B cell (primary cell): ENCODE measurements at regions not wholly inside any gene's neighbourhood (a gene's known extent, or its start where the extent isn't known, plus 50 kb on each side); places are given as distances from the start of the nearest gene placed in this dataset.
"Not testable (repeated sequence)": the region's sequence is repeated elsewhere in the genome, so short reads cannot be mapped to it uniquely, and the experiment has no call there.

Experiments used
- ATAC-seq: fragments of 200-7000 bp; cut with Tn5 transposase; one replicate; pipeline ENCODE4 v1.10.0; 2021; ENCODE audit warnings: low read depth, mild to moderate bottlenecking, moderate number of reproducible peaks, moderate library complexity
- CTCF ChIA-PET: fragments of 350-600 bp; sonication (Branson Sonifier 250); formaldehyde crosslinking; loops from one replicate; lab custom pipeline; 2021; ENCODE audit warnings: antibody characterized with exemption, inconsistent platforms; lab: Charles Lee
- POLR2A ChIA-PET: fragments of 350-600 bp; sonication (Branson Sonifier 250); formaldehyde crosslinking; loops from one replicate; lab custom pipeline; 2021; ENCODE audit warnings: antibody characterized with exemption; lab: Charles Lee
- DNase-seq: peaks from one replicate; pipeline ENCODE4 v3.0.0; 2013
- H2AFZ ChIP-seq: 2 replicates; pipeline ENCODE4 v1.6.1; 2012; ENCODE audit warnings: mild to moderate bottlenecking, low read depth, low read length; ENCODE audit not compliant: insufficient read depth, poor library complexity, severe bottlenecking
- H3K27ac ChIP-seq, 2 donors: 1 replicate in 1 of 2; 2 replicates in 1 of 2; pipeline ENCODE4 v1.5.1; 2012 to 2013; ENCODE audit warnings: low read length in 2 of 2, mild to moderate bottlenecking in 2 of 2, moderate library complexity in 1 of 2
- H3K27me3 ChIP-seq, 4 experiments: fragments of 200-600 bp in 1 of 4; sonication (generic) in 1 of 4; replicated peaks in 1 of 4; 1 replicate in 2 of 4; 2 replicates in 2 of 4; pipeline versions ENCODE4 v1.6.1 to v1.7.0; 2013 to 2016; ENCODE audit warnings: low read length in 3 of 4, mild to moderate bottlenecking in 2 of 4, mixed read lengths in 1 of 4, moderate library complexity in 1 of 4; ENCODE audit not compliant: insufficient read depth in 4 of 4, control insufficient read depth in 3 of 4; ENCODE audit errors: control extremely low read depth in 1 of 4
- H3K36me3 ChIP-seq, 2 experiments: replicated peaks in 1 of 2; 1 replicate in 1 of 2; 2 replicates in 1 of 2; pipeline versions ENCODE4 v1.6.1 to v1.7.1; 2013; ENCODE audit warnings: low read length in 1 of 2; ENCODE audit not compliant: insufficient read depth in 2 of 2, control insufficient read depth in 1 of 2; ENCODE audit errors: control extremely low read depth in 1 of 2, extremely low read depth in 1 of 2
- H3K4me1 ChIP-seq, 2 donors: fragments of 200-600 bp in 1 of 2; sonication (generic) in 1 of 2; 1 replicate in 1 of 2; 2 replicates in 1 of 2; pipeline versions ENCODE4 v1.5.1 to v1.6.1; 2013 to 2017; ENCODE audit warnings: low read length in 2 of 2; ENCODE audit not compliant: control insufficient read depth in 2 of 2, insufficient read depth in 2 of 2
- H3K4me2 ChIP-seq: replicated peaks from 2 replicates; pipeline ENCODE3; 2012; ENCODE audit warnings: mild to moderate bottlenecking, low read depth, low read length; ENCODE audit not compliant: poor library complexity, severe bottlenecking
- H3K4me3 ChIP-seq, 5 experiments: fragments of 200-600 bp in 1 of 5; sonication (generic) in 1 of 5; 1 replicate in 3 of 5; 2 replicates in 2 of 5; pipeline versions ENCODE4 v1.5.1 to v1.7.0; 2011 to 2016; ENCODE audit warnings: low read length in 4 of 5, mild to moderate bottlenecking in 4 of 5, low read depth in 2 of 5, control low read depth in 1 of 5, moderate library complexity in 1 of 5; ENCODE audit not compliant: insufficient read depth in 1 of 5; ENCODE audit errors: control extremely low read depth in 1 of 5, extremely low read depth in 1 of 5
- H3K79me2 ChIP-seq: fragments of 200-600 bp; sonication (generic); one replicate; pipeline ENCODE4 v1.6.0; 2016; ENCODE audit warnings: low read length; ENCODE audit not compliant: control insufficient read depth, insufficient read depth
- H3K9ac ChIP-seq: fragments of 200-600 bp; sonication (generic); 2 replicates; pipeline ENCODE4 v1.6.1; 2017; ENCODE audit warnings: mild to moderate bottlenecking, low read length, moderate library complexity
- H3K9me3 ChIP-seq, 3 donors: one replicate each; pipeline versions ENCODE4 v1.6.1 to v1.7.1; 2013; ENCODE audit warnings: low read length in 2 of 3; ENCODE audit not compliant: control insufficient read depth in 2 of 3, insufficient read depth in 1 of 3; ENCODE audit errors: control extremely low read depth in 1 of 3
- H4K20me1 ChIP-seq: 2 replicates; pipeline ENCODE4 v1.6.0; 2012; ENCODE audit warnings: mild to moderate bottlenecking, low read length; ENCODE audit not compliant: insufficient read depth, control insufficient read depth, poor library complexity, severe bottlenecking
- H3K27ac Mint-ChIP-seq: one replicate; pipeline ENCODE4 v1.8.0; 2021; ENCODE audit warnings: mixed read lengths
- H3K27me3 Mint-ChIP-seq: one replicate; pipeline ENCODE4 v1.8.0; 2021; ENCODE audit warnings: mixed read lengths
- H3K4me1 Mint-ChIP-seq: one replicate; pipeline ENCODE4 v1.8.0; 2021; ENCODE audit warnings: mixed read lengths
- H3K4me3 Mint-ChIP-seq: one replicate; pipeline ENCODE4 v1.8.0; 2021; ENCODE audit warnings: mixed read lengths
- H3K9me3 Mint-ChIP-seq: one replicate; pipeline ENCODE4 v1.8.0; 2022; ENCODE audit warnings: mixed read lengths; ENCODE audit not compliant: insufficient read depth
- WGBS: methylation state at CpG from one replicate; pipeline ENCODE4 v1.1.5; 2013; ENCODE audit warnings: missing lambda C conversion rate; ENCODE audit not compliant: insufficient coverage; 5-methylcytosine and 5-hydroxymethylcytosine counted together
- intact Hi-C: fragments of 100-400 bp; cut with micrococcal nuclease; formaldehyde crosslinking; loops from one replicate; pipeline ENCODE4 v1.10.0; 2022

DNA sequence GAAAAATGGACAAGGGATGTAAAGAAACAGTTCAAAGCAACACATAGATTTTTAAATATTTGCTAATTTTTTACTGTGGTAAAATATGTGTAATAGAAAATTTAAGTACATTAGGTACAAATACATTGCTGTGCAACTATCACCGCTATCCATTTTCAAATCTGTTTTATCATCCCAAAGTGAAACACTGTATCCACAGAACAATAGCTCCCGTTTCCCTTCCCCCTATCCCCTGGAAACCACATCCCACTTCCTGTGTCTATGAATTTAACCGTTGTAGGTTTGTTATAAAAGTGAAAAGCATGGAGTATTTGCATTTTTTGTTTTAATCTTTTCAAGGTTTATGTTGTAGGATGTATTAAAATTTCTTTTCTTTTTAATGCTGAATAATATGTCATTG lies 152.9 kb upstream of the HSFY1 start:
- H3K4me3 Mint-ChIP-seq, H3K9me3 ChIP-seq, ATAC-seq, CTCF ChIA-PET, H3K4me2 ChIP-seq, POLR2A ChIA-PET, H3K27me3 Mint-ChIP-seq, H3K36me3 ChIP-seq, H3K27ac Mint-ChIP-seq, H3K27me3 ChIP-seq, H3K4me3 ChIP-seq, H3K27ac ChIP-seq, H2AFZ ChIP-seq, H3K9ac ChIP-seq, H3K9me3 Mint-ChIP-seq, intact Hi-C loops, H3K79me2 ChIP-seq, H4K20me1 ChIP-seq, H3K4me1 ChIP-seq, DNase-seq, H3K4me1 Mint-ChIP-seq: not testable (repeated sequence)
- no CpG with 5 or more reads among the region's 3 CpGs for WGBS

DNA sequence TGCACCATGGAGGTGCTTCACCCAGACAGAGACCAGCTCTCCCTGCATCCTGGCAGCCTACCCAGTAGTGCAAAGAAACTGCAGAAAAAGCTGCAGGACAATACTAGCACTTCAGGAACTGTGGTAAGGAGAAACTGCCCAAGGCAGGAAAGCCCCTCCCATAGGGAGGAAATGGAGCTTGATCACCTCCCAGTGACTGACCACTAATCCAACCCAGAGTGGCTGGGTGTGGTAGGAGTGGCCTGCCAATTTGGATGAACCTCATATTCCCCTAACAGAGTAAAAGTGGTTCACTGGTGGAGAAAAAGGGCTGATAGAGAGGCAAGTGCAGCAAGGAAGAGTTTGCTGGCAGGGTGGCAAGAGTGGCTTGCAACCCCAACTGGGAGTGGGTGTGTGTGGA lies 125.7 kb upstream of the HSFY1 start:
- H3K4me3 ChIP-seq, H3K27me3 ChIP-seq, H3K27me3 Mint-ChIP-seq, H3K9ac ChIP-seq, POLR2A ChIA-PET, H3K79me2 ChIP-seq, H3K9me3 Mint-ChIP-seq, CTCF ChIA-PET, intact Hi-C loops, DNase-seq, H3K9me3 ChIP-seq, ATAC-seq, H4K20me1 ChIP-seq, H3K4me1 ChIP-seq, H3K27ac ChIP-seq, H3K36me3 ChIP-seq, H3K4me2 ChIP-seq, H3K4me3 Mint-ChIP-seq, H3K4me1 Mint-ChIP-seq, H3K27ac Mint-ChIP-seq, H2AFZ ChIP-seq: not testable (repeated sequence)

DNA sequence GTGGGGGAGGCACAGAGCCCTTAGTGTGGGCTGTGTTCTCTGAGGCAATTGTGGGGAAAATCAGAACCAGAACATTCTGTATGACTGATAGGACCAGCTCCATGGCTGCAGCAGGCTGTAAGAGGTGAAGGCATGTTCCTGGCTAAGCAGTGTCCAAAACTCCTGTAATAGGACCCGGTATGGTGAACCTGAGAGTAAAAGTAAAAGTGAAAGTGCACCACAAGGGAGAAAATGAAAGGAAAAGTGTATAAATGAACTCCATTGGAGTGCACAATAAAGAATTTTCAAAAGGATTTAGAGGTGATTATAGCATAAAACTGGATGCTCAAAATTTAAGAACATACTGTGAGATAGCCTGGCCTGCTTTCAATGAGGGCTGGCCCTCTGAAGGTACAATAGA lies 125.1 kb upstream of the HSFY1 start:
- H3K9me3 ChIP-seq, DNase-seq, H3K4me3 Mint-ChIP-seq, CTCF ChIA-PET, H3K9ac ChIP-seq, H3K79me2 ChIP-seq, H3K27me3 Mint-ChIP-seq, H3K4me3 ChIP-seq, H3K27ac Mint-ChIP-seq, H2AFZ ChIP-seq, intact Hi-C loops, H3K9me3 Mint-ChIP-seq, H3K4me1 Mint-ChIP-seq, POLR2A ChIA-PET, H3K27me3 ChIP-seq, H3K4me2 ChIP-seq, H4K20me1 ChIP-seq, H3K36me3 ChIP-seq, H3K27ac ChIP-seq, H3K4me1 ChIP-seq: not testable (repeated sequence)
- WGBS, result no CpG with 5 or more reads among the region's 1 CpG
- ATAC-seq, result peak; percentile 14

GRCh38 chrY:18423970-18424608 lies 122.4 kb upstream of the HSFY1 start:
- H3K9me3 ChIP-seq, H3K36me3 ChIP-seq, H3K27ac ChIP-seq, H3K79me2 ChIP-seq, H3K9me3 Mint-ChIP-seq, DNase-seq, POLR2A ChIA-PET, H3K4me3 ChIP-seq, H3K27me3 ChIP-seq, H3K4me3 Mint-ChIP-seq, H3K27ac Mint-ChIP-seq, H4K20me1 ChIP-seq, H3K4me1 ChIP-seq, H3K4me2 ChIP-seq, CTCF ChIA-PET, H3K27me3 Mint-ChIP-seq, H3K9ac ChIP-seq, H2AFZ ChIP-seq, H3K4me1 Mint-ChIP-seq, intact Hi-C loops: not testable (repeated sequence)
- ATAC-seq, result peak; percentile 39
- no CpG with 5 or more reads among the region's 16 CpGs for WGBS
